VCaP (cell line): ENCODE measurements at regions not wholly inside any gene's neighbourhood (a gene's known extent, or its start where the extent isn't known, plus 50 kb on each side); places are given as distances from the start of the nearest gene placed in this dataset.
"Not testable (repeated sequence)": the region's sequence is repeated elsewhere in the genome, so short reads cannot be mapped to it uniquely, and the experiment has no call there.

ENCODE experiments used
- H3K27ac ChIP-seq: fragments of 450-650 bp; 2 replicates; pipeline ENCODE4 v1.5.1; 2017
- TF ChIP-seq, protein P1 (sequence below): fragments of 450-650 bp; conservative IDR thresholded peaks from 2 replicates; pipeline ENCODE4 v1.5.1; 2017; ENCODE audit warnings: mild to moderate bottlenecking, moderate library complexity

DNA sequence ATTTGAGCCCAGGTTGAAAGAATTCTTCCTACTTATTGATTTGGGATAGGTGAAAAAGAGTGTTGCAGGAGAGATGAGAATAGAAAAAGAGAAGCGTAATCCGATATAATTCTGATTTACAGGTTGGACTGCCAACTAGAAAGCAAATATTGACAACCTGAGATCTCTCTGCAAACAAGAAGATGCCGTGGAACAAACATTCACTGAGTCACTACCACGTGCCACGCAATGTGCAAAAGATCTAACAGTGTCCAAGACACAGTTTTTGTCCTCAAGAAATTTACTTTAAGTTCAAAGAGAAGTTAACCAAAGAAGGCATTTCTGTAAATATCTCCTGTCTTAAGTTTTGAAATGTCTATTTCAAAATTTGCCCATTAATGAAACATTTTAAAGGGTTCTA lies 578.0 kb upstream of the ARID1B start:
- TF ChIP-seq, protein P1, sequence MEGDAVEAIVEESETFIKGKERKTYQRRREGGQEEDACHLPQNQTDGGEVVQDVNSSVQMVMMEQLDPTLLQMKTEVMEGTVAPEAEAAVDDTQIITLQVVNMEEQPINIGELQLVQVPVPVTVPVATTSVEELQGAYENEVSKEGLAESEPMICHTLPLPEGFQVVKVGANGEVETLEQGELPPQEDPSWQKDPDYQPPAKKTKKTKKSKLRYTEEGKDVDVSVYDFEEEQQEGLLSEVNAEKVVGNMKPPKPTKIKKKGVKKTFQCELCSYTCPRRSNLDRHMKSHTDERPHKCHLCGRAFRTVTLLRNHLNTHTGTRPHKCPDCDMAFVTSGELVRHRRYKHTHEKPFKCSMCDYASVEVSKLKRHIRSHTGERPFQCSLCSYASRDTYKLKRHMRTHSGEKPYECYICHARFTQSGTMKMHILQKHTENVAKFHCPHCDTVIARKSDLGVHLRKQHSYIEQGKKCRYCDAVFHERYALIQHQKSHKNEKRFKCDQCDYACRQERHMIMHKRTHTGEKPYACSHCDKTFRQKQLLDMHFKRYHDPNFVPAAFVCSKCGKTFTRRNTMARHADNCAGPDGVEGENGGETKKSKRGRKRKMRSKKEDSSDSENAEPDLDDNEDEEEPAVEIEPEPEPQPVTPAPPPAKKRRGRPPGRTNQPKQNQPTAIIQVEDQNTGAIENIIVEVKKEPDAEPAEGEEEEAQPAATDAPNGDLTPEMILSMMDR: no peak
- no peak overlapping the region for H3K27ac ChIP-seq

DNA sequence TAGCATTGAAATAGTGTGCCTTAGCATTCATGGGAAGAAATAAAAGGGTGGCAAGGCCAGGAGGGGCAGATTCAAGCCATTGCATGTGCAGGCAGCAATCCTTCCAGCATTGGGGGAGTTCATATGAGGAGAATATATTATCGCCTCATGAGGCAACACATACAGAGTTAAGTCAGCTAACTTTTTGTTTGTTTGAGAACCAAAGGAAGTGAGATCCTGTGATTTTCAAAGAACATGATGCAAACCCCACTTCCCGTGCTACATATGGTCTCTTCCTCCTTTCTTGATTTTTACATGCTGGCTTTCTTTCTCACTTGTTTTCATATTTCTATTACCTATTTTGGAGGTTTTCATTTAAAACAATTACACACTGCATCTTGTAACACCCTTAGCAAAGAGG lies 579.7 kb upstream of the ARID1B start:
- TF ChIP-seq, protein P1: no peak

DNA sequence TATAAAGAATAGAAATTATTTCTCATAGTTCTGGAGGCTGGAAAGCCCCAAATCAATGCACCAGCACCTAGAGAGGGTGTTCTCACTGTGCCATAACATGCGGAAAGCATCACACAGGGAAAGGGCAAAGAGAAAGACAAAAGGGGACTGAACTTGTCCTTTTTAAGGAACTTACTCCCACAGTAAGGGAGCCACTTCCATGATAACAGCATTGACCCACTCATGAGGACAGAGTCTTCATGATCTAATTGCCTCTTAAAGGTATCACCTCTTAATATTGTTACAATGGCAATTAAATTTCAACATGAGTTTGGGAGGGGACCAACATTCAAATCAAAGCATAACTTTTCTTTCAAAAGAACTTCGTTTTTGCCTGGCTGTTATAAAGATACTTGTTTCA lies 582.2 kb upstream of the ARID1B start:
- H3K27ac ChIP-seq: no peak overlapping the region
- TF ChIP-seq, protein P1: no peak

More for the DNA sequence above, 579.7 kb upstream of the ARID1B start:
- no peak overlapping the region for H3K27ac ChIP-seq

DNA sequence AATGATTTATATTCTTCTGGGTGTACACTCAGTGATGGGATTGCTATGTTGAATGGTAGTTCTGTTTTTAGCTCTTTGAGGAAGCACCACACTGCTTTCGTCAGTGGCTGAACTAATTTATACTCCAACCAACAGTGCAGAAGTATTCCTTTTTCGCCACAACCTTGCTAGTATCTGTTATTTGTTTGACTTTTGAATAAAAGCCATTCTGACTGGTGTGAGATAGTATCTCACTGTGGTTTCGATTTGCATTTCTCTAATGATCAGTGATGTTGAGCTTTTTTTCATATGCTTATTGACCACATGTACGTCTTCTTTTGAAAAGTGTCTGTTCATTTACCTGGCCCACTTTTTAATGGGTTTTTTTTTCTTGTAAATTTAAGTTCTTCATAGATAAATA lies 583.8 kb upstream of the ARID1B start:
- TF ChIP-seq, protein P1: no peak
- H3K27ac ChIP-seq: no peak overlapping the region

DNA sequence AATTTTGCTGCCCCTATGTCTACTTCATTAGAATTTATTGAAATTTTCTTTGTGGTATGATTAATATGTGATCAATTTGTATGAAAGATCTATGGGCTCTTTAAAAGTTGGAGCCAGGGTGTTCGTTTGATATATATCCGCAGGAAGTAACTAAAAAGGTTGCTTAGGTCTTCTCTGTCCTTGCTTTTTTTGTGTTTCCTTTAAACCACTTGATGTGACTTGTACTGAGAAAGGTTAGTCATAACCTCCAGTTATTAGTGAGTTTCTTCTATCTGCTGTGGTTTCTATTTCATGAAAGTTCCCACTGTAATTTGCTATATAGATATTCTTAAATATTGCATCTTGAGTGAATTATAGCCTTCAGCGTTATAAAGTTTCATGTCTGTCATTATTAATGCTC lies 585.3 kb upstream of the ARID1B start:
- H3K27ac ChIP-seq: no peak overlapping the region
- TF ChIP-seq, protein P1: no peak

DNA sequence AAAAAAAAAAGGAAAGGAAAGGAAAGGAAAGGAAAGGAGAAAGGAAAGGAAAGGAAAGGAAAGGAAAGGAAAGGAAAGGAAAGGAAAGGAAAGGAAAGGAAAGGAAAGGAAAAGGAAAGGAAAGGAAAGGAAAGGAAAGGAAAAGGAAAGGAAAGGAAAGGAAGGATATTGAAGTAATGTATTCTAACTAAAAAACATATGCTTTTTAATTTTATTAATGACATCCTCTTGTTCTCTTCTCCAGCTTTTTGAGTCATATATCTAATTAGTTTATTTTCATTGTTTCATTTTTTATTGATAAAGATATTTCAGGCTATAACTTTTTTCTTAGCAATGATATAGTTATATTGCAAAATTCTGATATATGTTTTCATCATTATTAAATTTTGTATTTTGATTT lies 585.8 kb upstream of the ARID1B start:
- H3K27ac ChIP-seq: not testable (repeated sequence)

DNA sequence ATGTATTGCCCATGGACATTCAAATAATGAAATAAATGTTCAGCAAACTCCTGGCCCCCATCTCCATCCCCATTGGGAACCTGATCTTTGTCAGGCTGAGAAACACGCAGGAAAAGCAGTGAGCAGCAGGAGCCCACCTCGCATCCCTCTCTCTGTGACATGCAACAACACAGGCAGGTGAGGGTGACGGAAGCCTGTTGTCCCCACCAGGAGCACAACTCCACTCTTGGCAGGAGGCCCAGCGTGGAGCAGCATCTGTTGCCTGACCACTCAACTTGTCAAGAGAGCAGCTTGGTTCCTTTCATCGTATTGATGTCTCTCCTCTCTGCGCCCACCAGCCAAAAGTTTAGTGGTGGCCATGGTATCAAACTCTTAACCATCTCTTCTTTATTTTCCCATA lies 586.9 kb upstream of the ARID1B start:
- H3K27ac ChIP-seq: no peak overlapping the region
- TF ChIP-seq, protein P1: no peak

DNA sequence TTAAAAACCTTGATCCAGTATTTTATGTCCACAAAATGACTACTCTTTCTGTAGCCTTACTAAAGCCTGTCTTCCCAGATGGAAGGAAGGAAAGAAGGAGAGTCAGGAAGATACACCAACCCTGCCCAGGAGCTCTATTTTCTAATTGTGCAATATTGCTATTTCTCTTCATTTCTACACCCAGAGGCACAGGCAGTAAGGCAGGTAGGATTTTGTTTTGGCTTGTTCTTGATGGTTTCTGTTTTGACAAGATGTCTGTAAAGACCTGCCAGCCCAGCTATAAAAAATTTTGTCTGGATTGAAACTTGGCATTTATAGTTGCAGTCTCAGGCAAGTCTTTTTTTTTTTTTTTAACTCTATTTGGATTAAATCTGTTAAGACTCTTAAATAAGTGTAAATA lies 587.5 kb upstream of the ARID1B start:
- H3K27ac ChIP-seq: no peak overlapping the region
- TF ChIP-seq, protein P1: no peak
